Panc1 (cell line): ENCODE measurements at regions not wholly inside any gene's neighbourhood (a gene's known extent, or its start where the extent isn't known, plus 50 kb on each side); places are given as distances from the start of the nearest gene placed in this dataset.

Source experiments
- ATAC-seq: fragments of 200-7000 bp; cut with Tn5 transposase; 2 replicates; pipeline ENCODE4 v1.9.1; 2020; ENCODE audit warnings: mild to moderate bottlenecking, moderate library complexity
- BruUV-seq: library from RNA; stranded (reverse); fragments of 400-500 nt; replicated peaks from 2 replicates; lab custom pipeline; 2021; lab: Mats Ljungman, UMichigan
- CTCF ChIA-PET: fragments of 300-600 bp; sonication (Branson Sonifier 250); formaldehyde crosslinking; loops from one replicate; lab custom pipeline; 2022; ENCODE audit warnings: antibody characterized with exemption; lab: Charles Lee
- POLR2A ChIA-PET: fragments of 300-600 bp; sonication (Branson Sonifier 250); formaldehyde crosslinking; loops from one replicate; lab custom pipeline; 2022; ENCODE audit warnings: antibody characterized with exemption; lab: Charles Lee
- DNase-seq: peaks from one replicate; pipeline ENCODE4 v3.0.0-alpha.2; 2010; ENCODE audit warnings: low read depth, low spot score
- H3K27ac ChIP-seq: 2 replicates; pipeline ENCODE4 v1.5.1; 2011; ENCODE audit warnings: mild to moderate bottlenecking, low read length, inconsistent platforms
- H3K27me3 ChIP-seq: fragments of 200-500 bp; sonication (Bioruptor generic); 2 replicates; pipeline ENCODE4 v1.6.0; 2014; ENCODE audit warnings: low read length, inconsistent platforms; ENCODE audit not compliant: control insufficient read depth, insufficient read depth
- H3K36me3 ChIP-seq: fragments of 200-500 bp; sonication (Bioruptor generic); 2 replicates; pipeline ENCODE4 v1.5.1; 2014; ENCODE audit warnings: inconsistent platforms, mild to moderate bottlenecking, low read length, moderate library complexity; ENCODE audit not compliant: control insufficient read depth, insufficient read depth
- H3K4me1 ChIP-seq: 2 replicates; pipeline ENCODE4 v1.5.1; 2011; ENCODE audit warnings: inconsistent platforms, mild to moderate bottlenecking, low read length, moderate library complexity; ENCODE audit not compliant: control insufficient read depth, insufficient read depth
- H3K4me3 ChIP-seq, 2 experiments: 2 replicates each; pipeline ENCODE4 v1.5.1; 2011 to 2012; ENCODE audit warnings: low read depth in 2 of 2, low read length in 2 of 2, mild to moderate bottlenecking in 2 of 2, inconsistent platforms in 1 of 2, moderate library complexity in 1 of 2
- H3K9me3 ChIP-seq: fragments of 200-500 bp; sonication (Bioruptor generic); 2 replicates; pipeline ENCODE4 v1.5.1; 2014; ENCODE audit warnings: low read depth, mild to moderate bottlenecking, inconsistent platforms, low read length, moderate library complexity; ENCODE audit not compliant: control insufficient read depth, insufficient read depth
- POLR2AphosphoS5 ChIP-seq: IDR thresholded peaks from 2 replicates; pipeline ENCODE4 v1.6.1; 2012; ENCODE audit warnings: mild to moderate bottlenecking, low read depth, low read length, moderate library complexity
- SIN3A ChIP-seq: IDR thresholded peaks from 2 replicates; pipeline ENCODE4 v1.6.1; 2012; ENCODE audit warnings: low read depth, mild to moderate bottlenecking, low read length, moderate library complexity, borderline replicate concordance; ENCODE audit not compliant: insufficient read depth
- TCF7L2 ChIP-seq: IDR thresholded peaks from 2 replicates; pipeline ENCODE4 v1.6.1; 2011; ENCODE audit warnings: mild to moderate bottlenecking, low read depth, low read length, inconsistent platforms
- in situ Hi-C: cut with HindIII; loops from 2 replicates; pipeline ENCODE4 v1.10.0; 2016; ENCODE audit warnings: low sequenced_read_pairs, low pct_unique_long_range_greater_than_20kb
- intact Hi-C: fragments of 100-400 bp; cut with micrococcal nuclease; formaldehyde crosslinking; loops from one replicate; pipeline ENCODE4 v1.10.0; 2022; ENCODE audit not compliant: unreplicated experiment
- TF ChIP-seq, protein P1 (sequence below), 2 experiments: IDR thresholded peaks; 2 replicates each; pipeline ENCODE4 v1.6.1; 2011 to 2012; ENCODE audit warnings: low read depth in 2 of 2, control low read depth in 1 of 2, low read length in 1 of 2, mild to moderate bottlenecking in 1 of 2, moderate library complexity in 1 of 2; ENCODE audit not compliant: insufficient read depth in 1 of 2
- TF ChIP-seq, protein P2 (sequence below): fragments of 450-650 bp; IDR thresholded peaks from 2 replicates; pipeline ENCODE4 v1.5.1; 2017; ENCODE audit warnings: mild to moderate bottlenecking

DNA sequence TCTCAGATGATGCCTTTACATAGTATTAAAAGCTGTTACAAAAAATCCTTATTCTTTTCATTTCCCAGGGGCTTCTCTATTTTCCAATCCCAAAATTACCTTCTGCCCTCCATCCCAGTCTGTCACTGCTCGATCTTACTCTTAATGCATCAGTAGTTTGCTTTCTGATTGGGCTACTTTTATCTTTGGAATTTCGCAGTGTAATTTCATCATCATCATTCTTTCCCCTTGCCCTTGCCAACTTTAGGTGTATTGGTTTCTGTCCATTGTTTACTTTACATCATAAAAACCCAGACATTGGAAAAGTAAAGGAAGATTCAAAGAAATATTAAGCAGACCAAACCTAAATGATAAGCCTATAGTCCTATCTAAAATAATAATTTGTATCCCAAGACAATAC lies 457.2 kb downstream of the PIK3C3 start:
- Histone ChIP-seq H3K4me3 (no peak overlapping the region), H3K27ac (no peak overlapping the region), H3K4me1 (no peaks in the 10 kb centered on the region), H3K27me3 (no peaks in the 10 kb centered on the region), H3K9me3 (no peaks in the 10 kb centered on the region), H3K36me3 (no peaks in the 10 kb centered on the region)
- DNase-seq, result no peak
- in situ Hi-C loops (no loop called here), intact Hi-C loops (no loop called here)
- ChIA-PET POLR2A (no interaction called here), CTCF (no interaction called here)
- no TSS peak for BruUV-seq
- ATAC-seq, result no peak
- TF ChIP-seq, protein P1, sequence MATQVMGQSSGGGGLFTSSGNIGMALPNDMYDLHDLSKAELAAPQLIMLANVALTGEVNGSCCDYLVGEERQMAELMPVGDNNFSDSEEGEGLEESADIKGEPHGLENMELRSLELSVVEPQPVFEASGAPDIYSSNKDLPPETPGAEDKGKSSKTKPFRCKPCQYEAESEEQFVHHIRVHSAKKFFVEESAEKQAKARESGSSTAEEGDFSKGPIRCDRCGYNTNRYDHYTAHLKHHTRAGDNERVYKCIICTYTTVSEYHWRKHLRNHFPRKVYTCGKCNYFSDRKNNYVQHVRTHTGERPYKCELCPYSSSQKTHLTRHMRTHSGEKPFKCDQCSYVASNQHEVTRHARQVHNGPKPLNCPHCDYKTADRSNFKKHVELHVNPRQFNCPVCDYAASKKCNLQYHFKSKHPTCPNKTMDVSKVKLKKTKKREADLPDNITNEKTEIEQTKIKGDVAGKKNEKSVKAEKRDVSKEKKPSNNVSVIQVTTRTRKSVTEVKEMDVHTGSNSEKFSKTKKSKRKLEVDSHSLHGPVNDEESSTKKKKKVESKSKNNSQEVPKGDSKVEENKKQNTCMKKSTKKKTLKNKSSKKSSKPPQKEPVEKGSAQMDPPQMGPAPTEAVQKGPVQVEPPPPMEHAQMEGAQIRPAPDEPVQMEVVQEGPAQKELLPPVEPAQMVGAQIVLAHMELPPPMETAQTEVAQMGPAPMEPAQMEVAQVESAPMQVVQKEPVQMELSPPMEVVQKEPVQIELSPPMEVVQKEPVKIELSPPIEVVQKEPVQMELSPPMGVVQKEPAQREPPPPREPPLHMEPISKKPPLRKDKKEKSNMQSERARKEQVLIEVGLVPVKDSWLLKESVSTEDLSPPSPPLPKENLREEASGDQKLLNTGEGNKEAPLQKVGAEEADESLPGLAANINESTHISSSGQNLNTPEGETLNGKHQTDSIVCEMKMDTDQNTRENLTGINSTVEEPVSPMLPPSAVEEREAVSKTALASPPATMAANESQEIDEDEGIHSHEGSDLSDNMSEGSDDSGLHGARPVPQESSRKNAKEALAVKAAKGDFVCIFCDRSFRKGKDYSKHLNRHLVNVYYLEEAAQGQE (IDR thresholded peaks at IDR 0.05; ENCODE audit: insufficient read depth in 1 of 2, low read depth in 2 of 2, low read length in 1 of 2), result no peak
- TF ChIP-seq POLR2AphosphoS5 (no peak), SIN3A (no peak), TCF7L2 (no peak)
- TF ChIP-seq, protein P2, sequence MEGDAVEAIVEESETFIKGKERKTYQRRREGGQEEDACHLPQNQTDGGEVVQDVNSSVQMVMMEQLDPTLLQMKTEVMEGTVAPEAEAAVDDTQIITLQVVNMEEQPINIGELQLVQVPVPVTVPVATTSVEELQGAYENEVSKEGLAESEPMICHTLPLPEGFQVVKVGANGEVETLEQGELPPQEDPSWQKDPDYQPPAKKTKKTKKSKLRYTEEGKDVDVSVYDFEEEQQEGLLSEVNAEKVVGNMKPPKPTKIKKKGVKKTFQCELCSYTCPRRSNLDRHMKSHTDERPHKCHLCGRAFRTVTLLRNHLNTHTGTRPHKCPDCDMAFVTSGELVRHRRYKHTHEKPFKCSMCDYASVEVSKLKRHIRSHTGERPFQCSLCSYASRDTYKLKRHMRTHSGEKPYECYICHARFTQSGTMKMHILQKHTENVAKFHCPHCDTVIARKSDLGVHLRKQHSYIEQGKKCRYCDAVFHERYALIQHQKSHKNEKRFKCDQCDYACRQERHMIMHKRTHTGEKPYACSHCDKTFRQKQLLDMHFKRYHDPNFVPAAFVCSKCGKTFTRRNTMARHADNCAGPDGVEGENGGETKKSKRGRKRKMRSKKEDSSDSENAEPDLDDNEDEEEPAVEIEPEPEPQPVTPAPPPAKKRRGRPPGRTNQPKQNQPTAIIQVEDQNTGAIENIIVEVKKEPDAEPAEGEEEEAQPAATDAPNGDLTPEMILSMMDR, result no peak

DNA sequence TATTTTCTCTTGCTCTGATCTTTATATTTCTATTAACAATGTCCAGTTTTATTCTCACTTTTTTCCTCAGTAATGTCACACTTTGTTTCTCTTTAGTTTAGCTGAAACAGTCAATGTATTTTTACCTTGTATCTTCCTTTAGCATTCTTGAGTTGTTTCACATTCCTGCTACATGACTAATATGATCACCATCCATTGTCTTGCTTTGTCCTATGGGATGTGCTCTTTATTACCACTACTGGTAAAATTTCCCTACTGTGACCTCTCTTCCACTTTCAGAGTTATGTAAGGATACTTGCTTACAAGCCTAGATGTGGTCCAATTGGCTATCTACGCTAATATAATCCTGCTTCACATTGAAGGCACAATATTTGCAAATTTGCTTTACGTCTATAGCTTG lies 457.9 kb downstream of the PIK3C3 start:
- TF ChIP-seq, protein P1 (IDR thresholded peaks at IDR 0.05; ENCODE audit: insufficient read depth in 1 of 2, low read depth in 2 of 2, low read length in 1 of 2), result no peak
- TF ChIP-seq, protein P2, result no peak
- TF ChIP-seq POLR2AphosphoS5 (no peak), SIN3A (no peak), TCF7L2 (no peak)
- in situ Hi-C loops (no loop called here), intact Hi-C loops (no loop called here)
- BruUV-seq, result no TSS peak
- H3K4me3 ChIP-seq, result no peak overlapping the region
- ATAC-seq, result no peak
- ChIA-PET CTCF (no interaction called here), POLR2A (no interaction called here)
- DNase-seq, result no peak
- H3K27me3 ChIP-seq, result no peaks in the 10 kb centered on the region
- no peaks in the 10 kb centered on the region for H3K9me3 ChIP-seq
- no peak overlapping the region for H3K27ac ChIP-seq
- no peaks in the 10 kb centered on the region for H3K4me1 ChIP-seq
- H3K36me3 ChIP-seq, result no peaks in the 10 kb centered on the region
